ENCODE measurements at regions not wholly inside any gene's neighbourhood (a gene's known extent, or its start where the extent isn't known, plus 50 kb on each side); places are given as distances from the start of the nearest gene placed in this dataset.
"Not testable (repeated sequence)": the region's sequence is repeated elsewhere in the genome, so short reads cannot be mapped to it uniquely, and the experiment has no call there.

- not testable (repeated sequence) for H3K4me1 ChIP-seq (ENCODE audit: control insufficient read depth in 5 of 5, insufficient read depth in 5 of 5, low read length in 5 of 5); H3K36me3 ChIP-seq (ENCODE audit: control insufficient read depth in 5 of 5, insufficient read depth in 5 of 5, low read length in 5 of 5); H3K27ac ChIP-seq (ENCODE audit: low read depth, low read length); H3K27me3 ChIP-seq (ENCODE audit: control insufficient read depth in 5 of 5, insufficient read depth in 4 of 5, low read length in 5 of 5); H3K4me3 ChIP-seq (ENCODE audit: low read depth in 1 of 5, low read length in 5 of 5); H3K9ac ChIP-seq (ENCODE audit: low read length in 5 of 5)
- H3K9me3 ChIP-seq (ENCODE audit: control insufficient read depth in 5 of 5, low read length in 5 of 5), result peaks cover 0 to 19% (median 14%) of the 10 kb centered on the region in 5 donors
Observed at GRCh38 chr7:67358316-67358715, 361.7 kb downstream of the TYW1 start.

DNA sequence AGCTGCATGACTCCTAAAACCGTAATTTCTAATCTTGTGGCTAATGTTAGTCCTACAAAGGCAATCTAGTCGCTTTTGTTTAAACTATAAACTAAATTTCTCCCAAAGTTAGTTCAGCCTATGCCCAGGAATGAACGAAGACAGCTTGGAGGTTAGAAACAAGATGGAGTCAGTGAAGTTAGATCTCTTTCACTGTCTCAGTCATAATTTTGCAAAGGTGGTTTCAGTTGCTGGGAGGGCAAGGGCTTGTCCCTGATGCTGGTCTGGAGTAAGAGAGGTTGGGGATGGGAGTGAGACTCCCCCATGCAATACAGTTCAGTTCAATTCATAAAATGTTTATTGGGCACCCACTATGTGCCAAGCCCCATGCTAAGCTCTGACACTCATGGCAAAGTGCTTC, 362.1 kb downstream of the TYW1 start:
- not testable (repeated sequence) for H3K27me3 ChIP-seq (ENCODE audit: control insufficient read depth in 5 of 5, insufficient read depth in 4 of 5, low read length in 5 of 5); H3K9ac ChIP-seq (ENCODE audit: low read length in 5 of 5); H3K27ac ChIP-seq (ENCODE audit: low read depth, low read length); H3K4me1 ChIP-seq (ENCODE audit: control insufficient read depth in 5 of 5, insufficient read depth in 5 of 5, low read length in 5 of 5); H3K36me3 ChIP-seq (ENCODE audit: control insufficient read depth in 5 of 5, insufficient read depth in 5 of 5, low read length in 5 of 5); H3K4me3 ChIP-seq (ENCODE audit: low read depth in 1 of 5, low read length in 5 of 5)
- peaks cover 0 to 19% (median 14%) of the 10 kb centered on the region in 5 donors for H3K9me3 ChIP-seq (ENCODE audit: control insufficient read depth in 5 of 5, low read length in 5 of 5)

- Histone ChIP-seq H3K9ac (ENCODE audit: low read length in 5 of 5) (no peak overlapping the region), H3K9me3 (ENCODE audit: control insufficient read depth in 5 of 5, low read length in 5 of 5) (peaks cover 0 to 19% (median 14%) of the 10 kb centered on the region in 5 donors), H3K4me1 (ENCODE audit: control insufficient read depth in 5 of 5, insufficient read depth in 5 of 5, low read length in 5 of 5) (no peaks in the 10 kb centered on the region), H3K4me3 (ENCODE audit: low read depth in 1 of 5, low read length in 5 of 5) (no peak overlapping the region), H3K36me3 (ENCODE audit: control insufficient read depth in 5 of 5, insufficient read depth in 5 of 5, low read length in 5 of 5) (peaks cover 0 to 3% (median 0%) of the 10 kb centered on the region in 5 donors), H3K27ac (ENCODE audit: low read depth, low read length) (no peak overlapping the region), H3K27me3 (ENCODE audit: control insufficient read depth in 5 of 5, insufficient read depth in 4 of 5, low read length in 5 of 5) (no peaks in the 10 kb centered on the region)
Observed at GRCh38 chr7:67359900-67360299, 363.3 kb downstream of the TYW1 start.

GRCh38 chr7:67361150-67361549, 364.5 kb downstream of the TYW1 start:
- Histone ChIP-seq H3K9ac (ENCODE audit: low read length in 5 of 5) (no peak overlapping the region), H3K27ac (ENCODE audit: low read depth, low read length) (no peak overlapping the region), H3K4me1 (ENCODE audit: control insufficient read depth in 5 of 5, insufficient read depth in 5 of 5, low read length in 5 of 5) (no peaks in the 10 kb centered on the region), H3K27me3 (ENCODE audit: control insufficient read depth in 5 of 5, insufficient read depth in 4 of 5, low read length in 5 of 5) (no peaks in the 10 kb centered on the region), H3K4me3 (ENCODE audit: low read depth in 1 of 5, low read length in 5 of 5) (no peak overlapping the region), H3K9me3 (ENCODE audit: control insufficient read depth in 5 of 5, low read length in 5 of 5) (peaks cover 0 to 19% (median 14%) of the 10 kb centered on the region in 5 donors), H3K36me3 (ENCODE audit: control insufficient read depth in 5 of 5, insufficient read depth in 5 of 5, low read length in 5 of 5) (peaks cover 0 to 1% (median 0%) of the 10 kb centered on the region in 5 donors)

DNA sequence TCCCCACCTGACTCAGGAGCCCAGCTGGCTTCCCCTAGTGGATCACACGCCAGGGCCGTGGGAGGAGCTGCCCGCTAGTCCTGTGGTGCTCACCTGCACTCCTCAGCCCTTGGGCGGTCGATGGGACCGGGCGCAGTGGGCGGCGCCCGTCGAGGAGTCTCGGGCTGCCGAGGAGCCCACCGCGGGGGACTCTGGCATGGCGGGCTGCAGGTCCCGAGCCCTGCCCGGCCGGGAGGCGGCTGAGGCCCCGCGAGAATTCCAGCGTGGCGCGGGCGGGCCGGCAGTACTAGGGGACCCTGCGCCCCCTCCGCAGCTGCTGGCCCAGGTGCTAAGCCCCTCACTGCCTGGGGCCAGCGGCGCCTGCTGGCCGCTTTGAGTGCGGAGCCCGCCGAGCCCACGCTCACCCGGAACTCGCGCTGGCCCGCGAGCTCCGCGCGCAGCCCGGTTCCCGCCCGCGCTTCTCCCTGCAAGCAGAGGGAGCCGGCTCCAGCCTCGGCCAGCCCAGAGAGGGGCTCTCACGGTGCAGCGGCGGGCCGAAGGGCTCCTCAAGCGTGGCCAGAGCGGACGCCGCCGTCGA, 367.9 kb downstream of the TYW1 start:
- no peak overlapping the region for H3K27ac ChIP-seq (ENCODE audit: low read depth, low read length)
- peaks cover 0 to 10% (median 7%) of the 10 kb centered on the region in 5 donors for H3K9me3 ChIP-seq (ENCODE audit: control insufficient read depth in 5 of 5, low read length in 5 of 5)
- no peaks in the 10 kb centered on the region for H3K4me1 ChIP-seq (ENCODE audit: control insufficient read depth in 5 of 5, insufficient read depth in 5 of 5, low read length in 5 of 5)
- no peak overlapping the region for H3K9ac ChIP-seq (ENCODE audit: low read length in 5 of 5)
- no peaks in the 10 kb centered on the region for H3K36me3 ChIP-seq (ENCODE audit: control insufficient read depth in 5 of 5, insufficient read depth in 5 of 5, low read length in 5 of 5)
- no peak overlapping the region for H3K4me3 ChIP-seq (ENCODE audit: low read depth in 1 of 5, low read length in 5 of 5)
- H3K27me3 ChIP-seq (ENCODE audit: control insufficient read depth in 5 of 5, insufficient read depth in 4 of 5, low read length in 5 of 5), result peaks cover 0 to 11% (median 4%) of the 10 kb centered on the region in 5 donors

- no peaks in the 10 kb centered on the region for H3K4me1 ChIP-seq (ENCODE audit: control insufficient read depth in 5 of 5, insufficient read depth in 5 of 5, low read length in 5 of 5)
- H3K27me3 ChIP-seq (ENCODE audit: control insufficient read depth in 5 of 5, insufficient read depth in 4 of 5, low read length in 5 of 5), result peaks cover 0 to 19% (median 8%) of the 10 kb centered on the region in 5 donors
- H3K36me3 ChIP-seq (ENCODE audit: control insufficient read depth in 5 of 5, insufficient read depth in 5 of 5, low read length in 5 of 5), result no peaks in the 10 kb centered on the region
- H3K9ac ChIP-seq (ENCODE audit: low read length in 5 of 5), result no peak overlapping the region
- H3K9me3 ChIP-seq (ENCODE audit: control insufficient read depth in 5 of 5, low read length in 5 of 5), result peaks cover 3 to 19% (median 13%) of the 10 kb centered on the region in 5 donors
- H3K4me3 ChIP-seq (ENCODE audit: low read depth in 1 of 5, low read length in 5 of 5), result no peak overlapping the region
- no peak overlapping the region for H3K27ac ChIP-seq (ENCODE audit: low read depth, low read length)
Observed at GRCh38 chr7:67371429-67372305, 375.0 kb downstream of the TYW1 start.

DNA sequence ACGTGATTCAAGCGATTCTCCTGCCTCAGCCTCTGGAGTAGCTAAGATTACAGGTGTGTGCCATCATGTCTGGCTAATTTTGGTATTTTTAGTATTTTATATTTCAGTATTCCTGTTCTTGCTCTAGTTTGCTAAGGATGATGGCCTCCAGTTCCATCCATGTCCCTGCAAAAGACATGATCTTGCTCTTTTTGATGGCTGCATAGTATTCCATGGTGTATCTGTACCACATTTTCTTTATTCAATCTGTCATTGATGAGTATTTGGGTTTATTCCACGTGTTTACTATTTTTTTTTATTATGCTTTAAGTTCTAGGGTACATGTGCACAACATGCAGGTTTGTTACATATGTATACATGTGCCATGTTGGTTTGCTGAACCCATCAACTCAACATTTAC, 376.8 kb downstream of the TYW1 start:
- H3K27me3 ChIP-seq (ENCODE audit: control insufficient read depth in 5 of 5, insufficient read depth in 4 of 5, low read length in 5 of 5), result peaks cover 0 to 15% (median 5%) of the 10 kb centered on the region in 5 donors
- H3K36me3 ChIP-seq (ENCODE audit: control insufficient read depth in 5 of 5, insufficient read depth in 5 of 5, low read length in 5 of 5); H3K4me1 ChIP-seq (ENCODE audit: control insufficient read depth in 5 of 5, insufficient read depth in 5 of 5, low read length in 5 of 5); H3K27ac ChIP-seq (ENCODE audit: low read depth, low read length); H3K4me3 ChIP-seq (ENCODE audit: low read depth in 1 of 5, low read length in 5 of 5); H3K9ac ChIP-seq (ENCODE audit: low read length in 5 of 5): not testable (repeated sequence)
- H3K9me3 ChIP-seq (ENCODE audit: control insufficient read depth in 5 of 5, low read length in 5 of 5), result peaks cover 3 to 13% (median 7%) of the 10 kb centered on the region in 5 donors

DNA sequence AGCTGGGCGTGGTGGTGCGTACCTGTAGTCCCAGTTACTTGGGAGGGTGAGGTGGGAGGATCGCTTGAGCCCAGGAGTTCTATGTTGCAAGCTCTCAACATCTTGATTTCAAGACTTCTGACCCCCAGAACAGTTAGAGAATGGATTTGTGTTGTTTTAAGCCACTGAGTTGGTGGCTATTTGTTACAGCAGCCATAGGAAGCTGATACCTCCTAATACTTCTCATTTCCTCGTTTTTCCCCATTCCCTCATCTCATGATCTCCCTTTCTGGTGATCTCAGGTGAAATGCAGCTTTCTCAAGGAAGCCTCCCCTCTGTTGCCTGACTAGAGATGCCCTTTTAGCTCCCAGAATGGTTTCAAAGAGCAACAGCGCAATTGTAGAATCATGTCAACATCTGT, 378.8 kb downstream of the TYW1 start:
- Histone ChIP-seq H3K27me3 (ENCODE audit: control insufficient read depth in 5 of 5, insufficient read depth in 4 of 5, low read length in 5 of 5) (peaks cover 0 to 12% (median 0%) of the 10 kb centered on the region in 5 donors), H3K4me1 (ENCODE audit: control insufficient read depth in 5 of 5, insufficient read depth in 5 of 5, low read length in 5 of 5) (peaks cover 0 to 3% (median 0%) of the 10 kb centered on the region in 5 donors), H3K4me3 (ENCODE audit: low read depth in 1 of 5, low read length in 5 of 5) (no peak overlapping the region), H3K27ac (ENCODE audit: low read depth, low read length) (no peak overlapping the region), H3K9me3 (ENCODE audit: control insufficient read depth in 5 of 5, low read length in 5 of 5) (peaks cover 3 to 13% (median 7%) of the 10 kb centered on the region in 5 donors), H3K9ac (ENCODE audit: low read length in 5 of 5) (no peak overlapping the region), H3K36me3 (ENCODE audit: control insufficient read depth in 5 of 5, insufficient read depth in 5 of 5, low read length in 5 of 5) (no peaks in the 10 kb centered on the region)

- Histone ChIP-seq H3K27ac (ENCODE audit: low read depth, low read length) (no peak overlapping the region), H3K36me3 (ENCODE audit: control insufficient read depth in 5 of 5, insufficient read depth in 5 of 5, low read length in 5 of 5) (no peaks in the 10 kb centered on the region), H3K4me1 (ENCODE audit: control insufficient read depth in 5 of 5, insufficient read depth in 5 of 5, low read length in 5 of 5) (peaks cover 0 to 3% (median 0%) of the 10 kb centered on the region in 5 donors)
Observed at GRCh38 chr7:67377939-67378862, 381.6 kb downstream of the TYW1 start.

More at GRCh38 chr7:67377939-67378862, 381.6 kb downstream of the TYW1 start:
- no peaks in the 10 kb centered on the region for H3K27me3 ChIP-seq (ENCODE audit: control insufficient read depth in 5 of 5, insufficient read depth in 4 of 5, low read length in 5 of 5)
- no peak overlapping the region for H3K9ac ChIP-seq (ENCODE audit: low read length in 5 of 5)
- peaks cover 3 to 12% (median 7%) of the 10 kb centered on the region in 5 donors for H3K9me3 ChIP-seq (ENCODE audit: control insufficient read depth in 5 of 5, low read length in 5 of 5)
- H3K4me3 ChIP-seq (ENCODE audit: low read depth in 1 of 5, low read length in 5 of 5), result no peak overlapping the region
